ENCODE measurements at regions not wholly inside any gene's neighbourhood (a gene's known extent, or its start where the extent isn't known, plus 50 kb on each side); places are given as distances from the start of the nearest gene placed in this dataset.

- no TSS peak for BruUV-seq (replicated peaks)
- Histone ChIP-seq H3K27ac (ENCODE audit: low read depth, low read length, poor library complexity, severe bottlenecking) (no peak overlapping the region), H2AFZ (ENCODE audit: low read length) (no peak overlapping the region), H3K9me3 (ENCODE audit: low read length) (no peaks in the 10 kb centered on the region), H3K36me3 (ENCODE audit: insufficient read depth, low read length) (no peaks in the 10 kb centered on the region), H3K4me2 (ENCODE audit: low read length) (no peak overlapping the region), H4K20me1 (ENCODE audit: insufficient read depth, low read length) (no peaks in the 10 kb centered on the region), H3K4me3 (ENCODE audit: low read depth, low read length, poor library complexity, severe bottlenecking) (no peak overlapping the region), H3K79me2 (ENCODE audit: insufficient read depth, low read depth, low read length) (no peaks in the 10 kb centered on the region), H3K9me2 (ENCODE audit: insufficient read depth, low read length) (no peaks in the 10 kb centered on the region), H3K4me1 (ENCODE audit: insufficient read depth, low read length, poor library complexity, severe bottlenecking) (no peaks in the 10 kb centered on the region)
- intact Hi-C loops (cut with micrococcal nuclease; ENCODE audit: unreplicated experiment): no loop called here
- TF ChIP-seq EZH2phosphoT487 (IDR thresholded peaks at IDR 0.05; ENCODE audit: borderline replicate concordance, low read depth, low read length) (no peak), CTCF (conservative IDR thresholded peaks at IDR 0.05; ENCODE audit: low read length) (no peak)
- ChIA-PET POLR2A (no interaction called here), CTCF (ENCODE audit: unreplicated experiment) (no interaction called here)
- DNase-seq (ENCODE audit: low spot score): no peak
Measured at GRCh38 chr9:119500072-119500771, 131.0 kb upstream of the BRINP1 start.

- H3K9me2 ChIP-seq (ENCODE audit: insufficient read depth, low read length): no peaks in the 10 kb centered on the region
- no peaks in the 10 kb centered on the region for H3K4me1 ChIP-seq (ENCODE audit: insufficient read depth, low read length, poor library complexity, severe bottlenecking)
- ChIA-PET CTCF (ENCODE audit: unreplicated experiment) (no interaction called here), POLR2A (interaction anchor here (0.7 kb wide), 1 partner anchor 35 kb away, joined by 3 read pairs; no protein-coding TSS in a partner anchor)
- no peak overlapping the region for H3K4me3 ChIP-seq (ENCODE audit: low read depth, low read length, poor library complexity, severe bottlenecking)
- no peaks in the 10 kb centered on the region for H3K9me3 ChIP-seq (ENCODE audit: low read length)
- H4K20me1 ChIP-seq (ENCODE audit: insufficient read depth, low read length): no peaks in the 10 kb centered on the region
- H3K4me2 ChIP-seq (ENCODE audit: low read length): no peak overlapping the region
- no peaks in the 10 kb centered on the region for H3K79me2 ChIP-seq (ENCODE audit: insufficient read depth, low read depth, low read length)
- DNase-seq (ENCODE audit: low spot score): no peak
- BruUV-seq (replicated peaks): no TSS peak
- H3K27ac ChIP-seq (ENCODE audit: low read depth, low read length, poor library complexity, severe bottlenecking): no peak overlapping the region
- intact Hi-C loops (cut with micrococcal nuclease; ENCODE audit: unreplicated experiment): no loop called here
- no peaks in the 10 kb centered on the region for H3K36me3 ChIP-seq (ENCODE audit: insufficient read depth, low read length)
- no peak overlapping the region for H2AFZ ChIP-seq (ENCODE audit: low read length)
- TF ChIP-seq CTCF (conservative IDR thresholded peaks at IDR 0.05; ENCODE audit: low read length) (peak; percentile 36; the same call in 1 of the 2 replicates), EZH2phosphoT487 (IDR thresholded peaks at IDR 0.05; ENCODE audit: borderline replicate concordance, low read depth, low read length) (no peak)
Measured at GRCh38 chr9:119487118-119487827, 118.0 kb upstream of the BRINP1 start.

- H3K4me3 ChIP-seq (ENCODE audit: low read depth, low read length, poor library complexity, severe bottlenecking): no peak overlapping the region
- H3K9me2 ChIP-seq (ENCODE audit: insufficient read depth, low read length): no peaks in the 10 kb centered on the region
- no peaks in the 10 kb centered on the region for H3K36me3 ChIP-seq (ENCODE audit: insufficient read depth, low read length)
- H3K27ac ChIP-seq (ENCODE audit: low read depth, low read length, poor library complexity, severe bottlenecking): no peak overlapping the region
- no peaks in the 10 kb centered on the region for H4K20me1 ChIP-seq (ENCODE audit: insufficient read depth, low read length)
- H3K4me2 ChIP-seq (ENCODE audit: low read length): no peak overlapping the region
- ChIA-PET POLR2A (no interaction called here), CTCF (ENCODE audit: unreplicated experiment) (no interaction called here)
- DNase-seq (ENCODE audit: low spot score): no peak
- H3K4me1 ChIP-seq (ENCODE audit: insufficient read depth, low read length, poor library complexity, severe bottlenecking): no peaks in the 10 kb centered on the region
- TF ChIP-seq EZH2phosphoT487 (IDR thresholded peaks at IDR 0.05; ENCODE audit: borderline replicate concordance, low read depth, low read length) (no peak), CTCF (conservative IDR thresholded peaks at IDR 0.05; ENCODE audit: low read length) (no peak)
- no peak overlapping the region for H2AFZ ChIP-seq (ENCODE audit: low read length)
- no TSS peak for BruUV-seq (replicated peaks)
- no peaks in the 10 kb centered on the region for H3K9me3 ChIP-seq (ENCODE audit: low read length)
- H3K79me2 ChIP-seq (ENCODE audit: insufficient read depth, low read depth, low read length): no peaks in the 10 kb centered on the region
- intact Hi-C loops (cut with micrococcal nuclease; ENCODE audit: unreplicated experiment): no loop called here
Measured at GRCh38 chr9:119483153-119483552, 113.9 kb upstream of the BRINP1 start.

All from OCI-LY7 (cell line).